ENCODE measurements at regions not wholly inside any gene's neighbourhood (a gene's known extent, or its start where the extent isn't known, plus 50 kb on each side); places are given as distances from the start of the nearest gene placed in this dataset.

DNA sequence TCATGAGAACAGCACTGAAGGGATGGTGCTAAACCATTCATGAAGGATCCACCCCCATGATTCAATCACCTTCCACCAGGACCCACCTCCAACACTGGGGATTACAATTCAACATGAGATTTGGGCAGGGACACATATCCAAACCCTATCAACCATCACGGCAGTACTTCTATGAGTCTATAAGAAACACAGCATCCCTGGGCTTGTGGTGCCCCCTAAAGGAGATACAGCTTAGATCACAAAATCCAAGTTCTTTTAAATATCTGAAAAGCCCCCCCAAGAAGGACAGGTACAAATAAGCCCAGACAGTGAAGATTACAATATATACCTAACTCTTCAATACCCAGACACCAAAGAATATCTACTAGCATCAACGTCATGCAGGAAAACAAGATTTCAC lies 233.7 kb upstream of the ADRA1B start:
- TF ChIP-seq EP300 (IDR thresholded peaks at IDR 0.05) (no peak), CTCF (IDR thresholded peaks at IDR 0.05) (no peak)

All from gastroesophageal sphincter (tissue), 3 donors.